Tibial artery (tissue), 4 donors: ENCODE measurements at regions not wholly inside any gene's neighbourhood (a gene's known extent, or its start where the extent isn't known, plus 50 kb on each side); places are given as distances from the start of the nearest gene placed in this dataset.
"Not testable (repeated sequence)": the region's sequence is repeated elsewhere in the genome, so short reads cannot be mapped to it uniquely, and the experiment has no call there.

ENCODE experiments used
- DNase-seq, 2 donors: peaks; one replicate each; pipeline ENCODE4 v3.0.0-alpha.2; 2019
- H3K27ac ChIP-seq, 2 donors: fragments of 200-600 bp; sonication (generic) in 1 of 2; 1 replicate in 1 of 2; 2 replicates in 1 of 2; pipeline ENCODE4 v1.5.1; 2018 to 2019; ENCODE audit warnings: mild to moderate bottlenecking in 1 of 2
- H3K27me3 ChIP-seq, 2 donors: fragments of 200-600 bp; sonication (generic) in 1 of 2; one replicate each; pipeline versions ENCODE4 v1.5.1 to v1.6.0; 2016 to 2019
- H3K36me3 ChIP-seq, 3 donors: fragments of 200-600 bp; sonication (generic) in 2 of 3; one replicate each; pipeline ENCODE4 v1.5.1; 2016 to 2019; ENCODE audit warnings: mild to moderate bottlenecking in 2 of 3
- H3K4me1 ChIP-seq, 4 donors: fragments of 200-600 bp; sonication (generic) in 2 of 4; 1 replicate in 3 of 4; 2 replicates in 1 of 4; pipeline ENCODE4 v1.5.1; 2016 to 2019
- H3K4me3 ChIP-seq, 2 donors: fragments of 200-600 bp; sonication (generic) in 1 of 2; 1 replicate in 1 of 2; 2 replicates in 1 of 2; pipeline ENCODE4 v1.5.1; 2018 to 2019; ENCODE audit warnings: mild to moderate bottlenecking in 2 of 2
- H3K9me3 ChIP-seq, 3 donors: fragments of 200-600 bp; sonication (generic) in 1 of 3; one replicate each; pipeline ENCODE4 v1.5.1; 2016 to 2019
- CTCF ChIP-seq, 2 experiments: fragments of 200-600 bp in 1 of 2; fragments of 450-650 bp in 1 of 2; IDR thresholded peaks; one replicate each; pipeline ENCODE4 v1.5.1; 2017 to 2019; ENCODE audit warnings: antibody characterized with exemption in 2 of 2, mild to moderate bottlenecking in 1 of 2, moderate library complexity in 1 of 2
- intact Hi-C: fragments of 100-400 bp; cut with DNase I; formaldehyde crosslinking; loops from one replicate; pipeline ENCODE4 v1.15.0; 2023; ENCODE audit warnings: low total_unique reads

- no peaks in the 10 kb centered on the region for H3K9me3 ChIP-seq
- no peak overlapping the region for H3K27ac ChIP-seq
- no peak for DNase-seq
- TF ChIP-seq CTCF (IDR thresholded peaks at IDR 0.05) = no peak
- H3K27me3 ChIP-seq = no peaks in the 10 kb centered on the region
- H3K4me1 ChIP-seq = no peaks in the 10 kb centered on the region
- intact Hi-C loops = no loop called here
- no peaks in the 10 kb centered on the region for H3K36me3 ChIP-seq
- H3K4me3 ChIP-seq = no peak overlapping the region
These were observed 641.1 kb downstream of the TMEM182 start for GRCh38 chr2:103402944-103403343.

GRCh38 chr2:103403388-103403787, 641.6 kb downstream of the TMEM182 start:
- H3K27ac ChIP-seq, H3K4me1 ChIP-seq, H3K36me3 ChIP-seq, DNase-seq, H3K4me3 ChIP-seq, H3K9me3 ChIP-seq, H3K27me3 ChIP-seq, intact Hi-C loops: not testable (repeated sequence)

GRCh38 chr2:103410221-103410620, 648.4 kb downstream of the TMEM182 start:
- Histone ChIP-seq H3K27me3 (no peaks in the 10 kb centered on the region), H3K4me3 (no peak overlapping the region), H3K27ac (no peak overlapping the region), H3K9me3 (no peaks in the 10 kb centered on the region), H3K36me3 (no peaks in the 10 kb centered on the region), H3K4me1 (no peaks in the 10 kb centered on the region)
- no peak for TF ChIP-seq CTCF (IDR thresholded peaks at IDR 0.05)
- intact Hi-C loops = no loop called here
- DNase-seq = no peak

- no peaks in the 10 kb centered on the region for H3K4me1 ChIP-seq
- no peak for TF ChIP-seq CTCF (IDR thresholded peaks at IDR 0.05)
- H3K27me3 ChIP-seq = no peaks in the 10 kb centered on the region
- no peak for DNase-seq
- intact Hi-C loops = no loop called here
- H3K36me3 ChIP-seq = no peaks in the 10 kb centered on the region
- no peak overlapping the region for H3K4me3 ChIP-seq
- no peaks in the 10 kb centered on the region for H3K9me3 ChIP-seq
- H3K27ac ChIP-seq = no peak overlapping the region
These were observed 657.7 kb downstream of the TMEM182 start for GRCh38 chr2:103419506-103419905.

GRCh38 chr2:103423100-103423499, 661.3 kb downstream of the TMEM182 start:
- no peaks in the 10 kb centered on the region for H3K36me3 ChIP-seq
- no peak for DNase-seq
- H3K27ac ChIP-seq = no peak overlapping the region
- TF ChIP-seq CTCF (IDR thresholded peaks at IDR 0.05) = no peak
- H3K9me3 ChIP-seq = no peaks in the 10 kb centered on the region
- no peaks in the 10 kb centered on the region for H3K4me1 ChIP-seq
- intact Hi-C loops = no loop called here
- no peak overlapping the region for H3K4me3 ChIP-seq
- H3K27me3 ChIP-seq = no peaks in the 10 kb centered on the region

GRCh38 chr2:103427567-103427966, 665.7 kb downstream of the TMEM182 start:
- H3K36me3 ChIP-seq = no peaks in the 10 kb centered on the region
- H3K27me3 ChIP-seq = no peaks in the 10 kb centered on the region
- no peaks in the 10 kb centered on the region for H3K9me3 ChIP-seq
- intact Hi-C loops = no loop called here
- no peak overlapping the region for H3K4me3 ChIP-seq
- H3K27ac ChIP-seq = no peak overlapping the region
- DNase-seq = no peak
- no peak for TF ChIP-seq CTCF (IDR thresholded peaks at IDR 0.05)
- no peaks in the 10 kb centered on the region for H3K4me1 ChIP-seq
